Fibroblast of lung (primary cell): ENCODE measurements at regions not wholly inside any gene's neighbourhood (a gene's known extent, or its start where the extent isn't known, plus 50 kb on each side); places are given as distances from the start of the nearest gene placed in this dataset.

Experiments
- DNase-seq, 2 donors: peaks; one replicate each; pipeline versions ENCODE4 v3.0.0 to v3.0.0-alpha.2; 2010; ENCODE audit warnings: low read depth in 2 of 2
- H2AFZ ChIP-seq: 2 replicates; pipeline ENCODE4 v1.5.1; 2012; ENCODE audit warnings: low read length, control low read depth, inconsistent platforms
- H3K27ac ChIP-seq: 2 replicates; pipeline ENCODE4 v1.5.1; 2011; ENCODE audit warnings: low read length, control low read depth; ENCODE audit not compliant: insufficient read depth
- H3K27me3 ChIP-seq: 2 replicates; pipeline ENCODE4 v1.5.1; 2011; ENCODE audit warnings: mild to moderate bottlenecking, low read length; ENCODE audit not compliant: control insufficient read depth, insufficient read depth
- H3K36me3 ChIP-seq: 2 replicates; pipeline ENCODE4 v1.5.1; 2011; ENCODE audit warnings: low read length; ENCODE audit not compliant: control insufficient read depth, insufficient read depth
- H3K4me1 ChIP-seq: 2 replicates; pipeline ENCODE4 v1.5.1; 2011; ENCODE audit warnings: low read length; ENCODE audit not compliant: control insufficient read depth, insufficient read depth; ENCODE audit errors: extremely low read depth
- H3K4me2 ChIP-seq: 2 replicates; pipeline ENCODE4 v1.5.1; 2011; ENCODE audit warnings: low read length, control low read depth; ENCODE audit not compliant: insufficient read depth; ENCODE audit errors: extremely low read depth
- H3K4me3 ChIP-seq, 4 experiments: fragments of 200-600 bp in 1 of 4; sonication (generic) in 1 of 4; replicated peaks in 1 of 4; 2 replicates each; pipeline ENCODE4 v1.5.1; 2011 to 2016; ENCODE audit warnings: low read length in 4 of 4, low read depth in 3 of 4, mild to moderate bottlenecking in 3 of 4, control low read depth in 2 of 4, inconsistent platforms in 1 of 4, mixed read lengths in 1 of 4; ENCODE audit not compliant: insufficient read depth in 1 of 4; ENCODE audit errors: control extremely low read depth in 1 of 4
- H3K79me2 ChIP-seq: 2 replicates; pipeline ENCODE4 v1.5.1; 2012; ENCODE audit warnings: mild to moderate bottlenecking, low read length, inconsistent platforms; ENCODE audit not compliant: control insufficient read depth, insufficient read depth
- H3K9ac ChIP-seq: 2 replicates; pipeline ENCODE4 v1.5.1; 2011; ENCODE audit warnings: mild to moderate bottlenecking, low read length, control low read depth; ENCODE audit not compliant: insufficient read depth
- H3K9me3 ChIP-seq: 2 replicates; pipeline ENCODE4 v1.5.1; 2012; ENCODE audit warnings: low read depth, low read length; ENCODE audit not compliant: control insufficient read depth, insufficient read depth
- H4K20me1 ChIP-seq: 2 replicates; pipeline ENCODE4 v1.5.1; 2011; ENCODE audit warnings: low read length; ENCODE audit not compliant: control insufficient read depth, insufficient read depth; ENCODE audit errors: extremely low read depth
- EZH2 ChIP-seq: IDR thresholded peaks from 2 replicates; pipeline ENCODE4 v1.5.1; 2012; ENCODE audit warnings: low read length, control low read depth, mild to moderate bottlenecking; ENCODE audit errors: missing control alignments
- TF ChIP-seq, protein P1 (sequence below), 2 donors: IDR thresholded peaks in 1 of 2; conservative IDR thresholded peaks in 1 of 2; 1 replicate in 1 of 2; 2 replicates in 1 of 2; pipeline ENCODE4 v1.5.1; 2011 to 2012; ENCODE audit warnings: low read length in 2 of 2, control low read depth in 1 of 2, inconsistent platforms in 1 of 2, low read depth in 1 of 2, mild to moderate bottlenecking in 1 of 2

DNA sequence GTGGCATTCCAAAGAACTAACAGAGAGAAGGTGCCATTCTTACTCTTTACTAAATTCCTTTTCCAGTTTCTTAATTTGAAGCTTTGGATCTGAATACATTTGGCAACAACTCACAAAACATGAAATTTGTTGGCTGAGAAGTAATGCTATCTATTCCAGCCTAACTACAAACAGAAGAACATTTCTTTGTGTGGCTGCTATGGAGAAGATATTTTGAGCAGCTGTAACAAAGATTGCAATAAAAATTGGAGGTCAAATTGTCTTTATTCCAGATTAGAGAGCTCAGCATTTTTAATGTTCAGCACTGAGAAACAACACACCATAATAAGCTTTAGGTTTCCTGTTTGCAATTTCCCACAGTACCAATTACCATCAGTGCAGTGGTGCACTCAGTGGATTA is 835.8 kb upstream of the FLRT2 start:
- no peak overlapping the region for H3K27ac ChIP-seq
- no peaks in the 10 kb centered on the region for H3K4me1 ChIP-seq
- no peak overlapping the region for H3K4me3 ChIP-seq
- TF ChIP-seq EZH2: no peak
- TF ChIP-seq, protein P1, sequence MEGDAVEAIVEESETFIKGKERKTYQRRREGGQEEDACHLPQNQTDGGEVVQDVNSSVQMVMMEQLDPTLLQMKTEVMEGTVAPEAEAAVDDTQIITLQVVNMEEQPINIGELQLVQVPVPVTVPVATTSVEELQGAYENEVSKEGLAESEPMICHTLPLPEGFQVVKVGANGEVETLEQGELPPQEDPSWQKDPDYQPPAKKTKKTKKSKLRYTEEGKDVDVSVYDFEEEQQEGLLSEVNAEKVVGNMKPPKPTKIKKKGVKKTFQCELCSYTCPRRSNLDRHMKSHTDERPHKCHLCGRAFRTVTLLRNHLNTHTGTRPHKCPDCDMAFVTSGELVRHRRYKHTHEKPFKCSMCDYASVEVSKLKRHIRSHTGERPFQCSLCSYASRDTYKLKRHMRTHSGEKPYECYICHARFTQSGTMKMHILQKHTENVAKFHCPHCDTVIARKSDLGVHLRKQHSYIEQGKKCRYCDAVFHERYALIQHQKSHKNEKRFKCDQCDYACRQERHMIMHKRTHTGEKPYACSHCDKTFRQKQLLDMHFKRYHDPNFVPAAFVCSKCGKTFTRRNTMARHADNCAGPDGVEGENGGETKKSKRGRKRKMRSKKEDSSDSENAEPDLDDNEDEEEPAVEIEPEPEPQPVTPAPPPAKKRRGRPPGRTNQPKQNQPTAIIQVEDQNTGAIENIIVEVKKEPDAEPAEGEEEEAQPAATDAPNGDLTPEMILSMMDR (conservative IDR thresholded peaks at IDR 0.05 in 1 of 2, IDR thresholded peaks at IDR 0.05 in 1 of 2; ENCODE audit: low read depth in 1 of 2, low read length in 2 of 2): no peak
- no peak overlapping the region for H2AFZ ChIP-seq
- no peaks in the 10 kb centered on the region for H3K27me3 ChIP-seq
- no peak for DNase-seq
- H4K20me1 ChIP-seq: no peaks in the 10 kb centered on the region
- no peak overlapping the region for H3K4me2 ChIP-seq
- no peaks in the 10 kb centered on the region for H3K9me3 ChIP-seq
- no peaks in the 10 kb centered on the region for H3K79me2 ChIP-seq
- H3K36me3 ChIP-seq: no peaks in the 10 kb centered on the region
- H3K9ac ChIP-seq: no peak overlapping the region

DNA sequence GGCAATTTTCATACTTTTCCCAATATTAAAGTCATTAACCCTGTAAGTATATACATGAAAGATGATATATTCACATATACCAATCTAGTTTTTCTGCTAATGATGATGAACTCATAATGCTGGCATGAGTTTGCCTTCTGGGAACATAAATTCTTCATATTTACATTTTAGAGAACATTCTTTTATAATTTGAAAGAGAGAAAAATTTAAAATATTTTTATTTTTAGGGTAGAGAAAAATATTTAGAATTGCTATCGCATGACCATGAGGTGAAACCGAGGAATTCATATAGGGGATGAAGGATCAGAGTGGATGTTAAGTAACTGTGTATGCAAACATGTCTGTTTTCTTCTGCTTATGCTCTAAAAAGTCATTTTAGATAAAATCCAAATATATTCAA is 825.3 kb upstream of the FLRT2 start:
- Histone ChIP-seq H3K27me3 (no peaks in the 10 kb centered on the region), H4K20me1 (no peaks in the 10 kb centered on the region), H3K4me1 (no peaks in the 10 kb centered on the region), H2AFZ (no peak overlapping the region), H3K4me3 (no peak overlapping the region), H3K9ac (no peak overlapping the region), H3K9me3 (no peaks in the 10 kb centered on the region), H3K36me3 (no peaks in the 10 kb centered on the region), H3K27ac (no peak overlapping the region), H3K4me2 (no peak overlapping the region), H3K79me2 (no peaks in the 10 kb centered on the region)
- DNase-seq: no peak
- TF ChIP-seq, protein P1 (conservative IDR thresholded peaks at IDR 0.05 in 1 of 2, IDR thresholded peaks at IDR 0.05 in 1 of 2; ENCODE audit: low read depth in 1 of 2, low read length in 2 of 2): no peak
- TF ChIP-seq EZH2: no peak

DNA sequence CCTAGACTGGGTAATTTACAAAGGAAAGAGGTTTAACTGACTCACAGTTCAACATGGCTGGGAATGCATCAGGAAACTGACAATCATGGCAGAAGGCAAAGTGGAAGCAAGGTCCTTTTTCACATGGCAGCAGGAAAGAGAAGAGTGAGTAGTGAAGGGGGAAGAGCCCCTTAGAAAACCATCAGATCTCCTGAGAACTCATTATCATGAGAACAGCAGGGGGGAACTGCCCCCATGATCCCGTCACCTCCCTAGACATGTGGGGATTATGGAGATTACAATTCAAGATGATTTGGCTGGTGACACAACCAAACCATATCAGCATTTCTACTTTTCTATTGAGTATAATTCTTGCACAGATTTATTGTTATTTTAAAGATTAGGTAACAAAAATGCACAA is 822.1 kb upstream of the FLRT2 start:
- no peak for TF ChIP-seq EZH2
- TF ChIP-seq, protein P1 (conservative IDR thresholded peaks at IDR 0.05 in 1 of 2, IDR thresholded peaks at IDR 0.05 in 1 of 2; ENCODE audit: low read depth in 1 of 2, low read length in 2 of 2): no peak
- DNase-seq: no peak
- no peak overlapping the region for H3K27ac ChIP-seq
- no peak overlapping the region for H3K9ac ChIP-seq
- H2AFZ ChIP-seq: no peak overlapping the region
- no peaks in the 10 kb centered on the region for H3K4me1 ChIP-seq
- H3K27me3 ChIP-seq: no peaks in the 10 kb centered on the region
- no peaks in the 10 kb centered on the region for H3K79me2 ChIP-seq
- no peaks in the 10 kb centered on the region for H3K36me3 ChIP-seq
- no peak overlapping the region for H3K4me2 ChIP-seq
- H3K9me3 ChIP-seq: no peaks in the 10 kb centered on the region
- H4K20me1 ChIP-seq: no peaks in the 10 kb centered on the region
- H3K4me3 ChIP-seq: no peak overlapping the region
